Panc1 (cell line): ENCODE measurements at regions not wholly inside any gene's neighbourhood (a gene's known extent, or its start where the extent isn't known, plus 50 kb on each side); places are given as distances from the start of the nearest gene placed in this dataset.
"Not testable (repeated sequence)": the region's sequence is repeated elsewhere in the genome, so short reads cannot be mapped to it uniquely, and the experiment has no call there.

Experiments
- ATAC-seq: fragments of 200-7000 bp; cut with Tn5 transposase; 2 replicates; pipeline ENCODE4 v1.9.1; 2020; ENCODE audit warnings: mild to moderate bottlenecking, moderate library complexity
- BruUV-seq: library from RNA; stranded (reverse); fragments of 400-500 nt; replicated peaks from 2 replicates; lab custom pipeline; 2021; lab: Mats Ljungman, UMichigan
- CTCF ChIA-PET: fragments of 300-600 bp; sonication (Branson Sonifier 250); formaldehyde crosslinking; loops from one replicate; lab custom pipeline; 2022; ENCODE audit warnings: antibody characterized with exemption; lab: Charles Lee
- POLR2A ChIA-PET: fragments of 300-600 bp; sonication (Branson Sonifier 250); formaldehyde crosslinking; loops from one replicate; lab custom pipeline; 2022; ENCODE audit warnings: antibody characterized with exemption; lab: Charles Lee
- DNase-seq: peaks from one replicate; pipeline ENCODE4 v3.0.0-alpha.2; 2010; ENCODE audit warnings: low read depth, low spot score
- H3K27ac ChIP-seq: 2 replicates; pipeline ENCODE4 v1.5.1; 2011; ENCODE audit warnings: mild to moderate bottlenecking, low read length, inconsistent platforms
- H3K27me3 ChIP-seq: fragments of 200-500 bp; sonication (Bioruptor generic); 2 replicates; pipeline ENCODE4 v1.6.0; 2014; ENCODE audit warnings: low read length, inconsistent platforms; ENCODE audit not compliant: control insufficient read depth, insufficient read depth
- H3K36me3 ChIP-seq: fragments of 200-500 bp; sonication (Bioruptor generic); 2 replicates; pipeline ENCODE4 v1.5.1; 2014; ENCODE audit warnings: inconsistent platforms, mild to moderate bottlenecking, low read length, moderate library complexity; ENCODE audit not compliant: control insufficient read depth, insufficient read depth
- H3K4me1 ChIP-seq: 2 replicates; pipeline ENCODE4 v1.5.1; 2011; ENCODE audit warnings: inconsistent platforms, mild to moderate bottlenecking, low read length, moderate library complexity; ENCODE audit not compliant: control insufficient read depth, insufficient read depth
- H3K4me3 ChIP-seq, 2 experiments: 2 replicates each; pipeline ENCODE4 v1.5.1; 2011 to 2012; ENCODE audit warnings: low read depth in 2 of 2, low read length in 2 of 2, mild to moderate bottlenecking in 2 of 2, inconsistent platforms in 1 of 2, moderate library complexity in 1 of 2
- H3K9me3 ChIP-seq: fragments of 200-500 bp; sonication (Bioruptor generic); 2 replicates; pipeline ENCODE4 v1.5.1; 2014; ENCODE audit warnings: low read depth, mild to moderate bottlenecking, inconsistent platforms, low read length, moderate library complexity; ENCODE audit not compliant: control insufficient read depth, insufficient read depth
- POLR2AphosphoS5 ChIP-seq: IDR thresholded peaks from 2 replicates; pipeline ENCODE4 v1.6.1; 2012; ENCODE audit warnings: mild to moderate bottlenecking, low read depth, low read length, moderate library complexity
- REST ChIP-seq, 2 experiments: IDR thresholded peaks; 2 replicates each; pipeline ENCODE4 v1.6.1; 2011 to 2012; ENCODE audit warnings: low read depth in 2 of 2, control low read depth in 1 of 2, low read length in 1 of 2, mild to moderate bottlenecking in 1 of 2, moderate library complexity in 1 of 2; ENCODE audit not compliant: insufficient read depth in 1 of 2
- SIN3A ChIP-seq: IDR thresholded peaks from 2 replicates; pipeline ENCODE4 v1.6.1; 2012; ENCODE audit warnings: low read depth, mild to moderate bottlenecking, low read length, moderate library complexity, borderline replicate concordance; ENCODE audit not compliant: insufficient read depth
- TCF7L2 ChIP-seq: IDR thresholded peaks from 2 replicates; pipeline ENCODE4 v1.6.1; 2011; ENCODE audit warnings: mild to moderate bottlenecking, low read depth, low read length, inconsistent platforms
- in situ Hi-C: cut with HindIII; loops from 2 replicates; pipeline ENCODE4 v1.10.0; 2016; ENCODE audit warnings: low sequenced_read_pairs, low pct_unique_long_range_greater_than_20kb
- intact Hi-C: fragments of 100-400 bp; cut with micrococcal nuclease; formaldehyde crosslinking; loops from one replicate; pipeline ENCODE4 v1.10.0; 2022; ENCODE audit not compliant: unreplicated experiment
- TF ChIP-seq, protein P1 (sequence below): fragments of 450-650 bp; IDR thresholded peaks from 2 replicates; pipeline ENCODE4 v1.5.1; 2017; ENCODE audit warnings: mild to moderate bottlenecking

- no peak for DNase-seq
- intact Hi-C loops: no loop called here
These were observed 95.8 kb upstream of the GOLGA8J start for GRCh38 chr15:29986946-29987345.

DNA sequence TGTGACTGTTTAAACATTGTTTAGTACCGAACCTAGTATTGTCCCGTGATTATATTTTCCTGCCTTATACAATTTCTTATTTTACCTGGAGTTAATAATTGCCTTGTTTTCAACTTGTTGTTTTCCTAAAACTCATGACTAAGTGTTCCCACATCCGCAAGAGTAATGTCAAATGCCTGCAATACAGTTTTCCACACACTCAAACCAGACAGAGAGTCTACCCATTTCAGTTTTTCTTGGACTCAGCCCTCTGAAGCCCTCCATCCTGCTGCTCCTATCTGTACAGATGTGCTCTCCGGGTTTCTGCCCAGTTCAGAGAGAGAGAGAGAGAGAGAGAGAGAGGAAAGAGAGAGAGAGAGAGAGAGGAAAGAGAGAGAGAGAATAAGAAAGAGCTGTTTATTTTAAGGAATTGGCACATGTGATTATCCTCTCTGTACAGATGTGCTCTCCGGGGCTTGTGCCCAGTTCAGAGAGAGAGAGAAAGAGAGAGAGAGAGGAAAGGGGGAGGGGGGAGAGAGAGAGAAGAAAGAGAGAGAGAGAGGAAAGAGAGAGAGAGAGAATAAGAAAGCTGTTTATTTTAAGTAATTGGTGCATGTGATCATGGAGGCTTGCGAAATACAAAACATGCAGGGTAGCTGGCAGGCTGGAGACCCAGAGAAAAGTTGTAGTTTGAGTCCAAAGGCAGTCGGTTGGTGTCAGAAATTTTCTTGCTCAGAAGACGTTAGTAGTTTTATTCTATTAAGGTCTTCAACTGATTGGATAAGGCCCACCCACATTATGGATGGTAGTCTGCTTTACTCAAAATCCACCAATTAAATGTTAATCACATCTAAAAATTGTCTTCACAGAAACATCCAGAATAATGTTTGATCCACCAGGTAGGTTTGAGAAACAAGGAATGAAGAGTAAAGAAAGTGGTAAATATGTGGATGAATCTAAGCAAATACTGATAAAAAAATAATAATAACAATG is 104.1 kb upstream of the GOLGA8J start:
- DNase-seq: no peak
- intact Hi-C loops: no loop called here
- TF ChIP-seq POLR2AphosphoS5: no peak
- no peak for TF ChIP-seq REST (IDR thresholded peaks at IDR 0.05; ENCODE audit: insufficient read depth in 1 of 2, low read depth in 2 of 2, low read length in 1 of 2)
- TF ChIP-seq, protein P1, sequence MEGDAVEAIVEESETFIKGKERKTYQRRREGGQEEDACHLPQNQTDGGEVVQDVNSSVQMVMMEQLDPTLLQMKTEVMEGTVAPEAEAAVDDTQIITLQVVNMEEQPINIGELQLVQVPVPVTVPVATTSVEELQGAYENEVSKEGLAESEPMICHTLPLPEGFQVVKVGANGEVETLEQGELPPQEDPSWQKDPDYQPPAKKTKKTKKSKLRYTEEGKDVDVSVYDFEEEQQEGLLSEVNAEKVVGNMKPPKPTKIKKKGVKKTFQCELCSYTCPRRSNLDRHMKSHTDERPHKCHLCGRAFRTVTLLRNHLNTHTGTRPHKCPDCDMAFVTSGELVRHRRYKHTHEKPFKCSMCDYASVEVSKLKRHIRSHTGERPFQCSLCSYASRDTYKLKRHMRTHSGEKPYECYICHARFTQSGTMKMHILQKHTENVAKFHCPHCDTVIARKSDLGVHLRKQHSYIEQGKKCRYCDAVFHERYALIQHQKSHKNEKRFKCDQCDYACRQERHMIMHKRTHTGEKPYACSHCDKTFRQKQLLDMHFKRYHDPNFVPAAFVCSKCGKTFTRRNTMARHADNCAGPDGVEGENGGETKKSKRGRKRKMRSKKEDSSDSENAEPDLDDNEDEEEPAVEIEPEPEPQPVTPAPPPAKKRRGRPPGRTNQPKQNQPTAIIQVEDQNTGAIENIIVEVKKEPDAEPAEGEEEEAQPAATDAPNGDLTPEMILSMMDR: no peak
- Histone ChIP-seq H3K4me3 (no peak overlapping the region), H3K4me1 (no peaks in the 10 kb centered on the region), H3K9me3 (no peaks in the 10 kb centered on the region), H3K27me3 (peaks cover 2% of the 10 kb centered on the region; the same call in 1 of the 2 replicates), H3K27ac (no peak overlapping the region), H3K36me3 (no peaks in the 10 kb centered on the region)
- in situ Hi-C loops: no loop called here
- POLR2A ChIA-PET: no interaction called here
- no peak for ATAC-seq
- CTCF ChIA-PET: no interaction called here
- BruUV-seq: no TSS peak

More at GRCh38 chr15:29986946-29987345, 95.8 kb upstream of the GOLGA8J start:
- no TSS peak for BruUV-seq
- in situ Hi-C loops: no loop called here
- no peaks in the 10 kb centered on the region for H3K9me3 ChIP-seq
- no peaks in the 10 kb centered on the region for H3K36me3 ChIP-seq
- no peak for ATAC-seq
- no peaks in the 10 kb centered on the region for H3K4me1 ChIP-seq
- POLR2A ChIA-PET: no interaction called here
- no peak for TF ChIP-seq REST (IDR thresholded peaks at IDR 0.05; ENCODE audit: insufficient read depth in 1 of 2, low read depth in 2 of 2, low read length in 1 of 2)
- TF ChIP-seq, protein P1: no peak
- no peak for TF ChIP-seq SIN3A
- TF ChIP-seq POLR2AphosphoS5: no peak
- no peak for TF ChIP-seq TCF7L2
- no peak overlapping the region for H3K4me3 ChIP-seq
- CTCF ChIA-PET: interaction anchor here (0.6 kb wide), 1 partner anchor 75 kb away, joined by 3 read pairs; no protein-coding TSS in a partner anchor
- peaks cover 4% of the 10 kb centered on the region; the same call in 1 of the 2 replicates for H3K27me3 ChIP-seq
- H3K27ac ChIP-seq: no peak overlapping the region

DNA sequence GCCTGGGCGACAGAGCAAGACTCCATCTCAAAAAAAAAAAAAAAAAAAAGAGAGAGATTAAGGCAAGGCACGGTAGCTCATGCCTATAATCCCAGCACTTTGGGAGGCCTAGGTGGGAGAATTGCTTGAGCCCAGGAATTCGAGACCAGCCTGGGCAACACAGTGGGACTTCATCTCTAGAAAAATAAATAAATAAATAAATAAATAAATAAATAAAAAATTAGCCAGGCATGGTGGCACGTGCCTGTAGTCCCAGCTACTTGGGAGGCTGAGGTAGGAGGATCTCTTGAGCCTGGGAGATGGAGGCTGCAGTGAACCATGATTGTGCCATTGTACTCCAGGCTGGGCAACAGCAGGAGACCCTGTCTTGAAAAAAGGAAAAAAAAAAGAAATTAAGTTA is 108.7 kb upstream of the GOLGA8J start:
- H3K9me3 ChIP-seq, H3K4me1 ChIP-seq, BruUV-seq, H3K27ac ChIP-seq, intact Hi-C loops, in situ Hi-C loops, DNase-seq, H3K36me3 ChIP-seq, ATAC-seq, H3K4me3 ChIP-seq, POLR2A ChIA-PET: not testable (repeated sequence)
- CTCF ChIA-PET: interaction anchor here (0.6 kb wide), 1 partner anchor 53 kb away, joined by 3 read pairs; no protein-coding TSS in a partner anchor
- peaks cover 27% of the 10 kb centered on the region for H3K27me3 ChIP-seq
